SJCRH30 (cell line): ENCODE measurements at regions not wholly inside any gene's neighbourhood (a gene's known extent, or its start where the extent isn't known, plus 50 kb on each side); places are given as distances from the start of the nearest gene placed in this dataset.

ENCODE experiments used
- DNase-seq, 2 experiments: peaks; one replicate each; pipeline ENCODE4 v3.0.0-alpha.2; 2015 to 2020
- H3K27ac ChIP-seq: fragments of 250-450 bp; sonication (Bioruptor Pico); 2 replicates; pipeline ENCODE4 v1.5.1; 2020; ENCODE audit warnings: mild to moderate bottlenecking, moderate library complexity
- H3K27me3 ChIP-seq: fragments of 250-450 bp; sonication (Bioruptor Pico); 2 replicates; pipeline ENCODE4 v1.5.1; 2020; ENCODE audit warnings: mild to moderate bottlenecking, moderate library complexity
- H3K36me3 ChIP-seq: fragments of 250-450 bp; sonication (Bioruptor Pico); 2 replicates; pipeline ENCODE4 v1.5.1; 2020; ENCODE audit warnings: mild to moderate bottlenecking, moderate library complexity
- H3K4me1 ChIP-seq: fragments of 250-450 bp; sonication (Bioruptor Pico); 2 replicates; pipeline ENCODE4 v1.5.1; 2020; ENCODE audit warnings: mild to moderate bottlenecking, moderate library complexity
- H3K4me3 ChIP-seq: fragments of 250-450 bp; sonication (Bioruptor Pico); 2 replicates; pipeline ENCODE4 v1.5.1; 2020; ENCODE audit warnings: mild to moderate bottlenecking, moderate library complexity
- H3K9me3 ChIP-seq: fragments of 250-450 bp; sonication (Bioruptor Pico); replicated peaks from 2 replicates; pipeline ENCODE4 v1.5.1; 2020; ENCODE audit warnings: mild to moderate bottlenecking, moderate library complexity

GRCh38 chr15:96700555-96700954, 370.1 kb downstream of the NR2F2 start:
- Histone ChIP-seq H3K9me3 (no peaks in the 10 kb centered on the region), H3K36me3 (no peaks in the 10 kb centered on the region), H3K4me3 (no peak overlapping the region), H3K27ac (no peak overlapping the region), H3K4me1 (0 out of 2 replicates have a peak, but pooled peaks cover 4% of the 10 kb centered on the region), H3K27me3 (no peaks in the 10 kb centered on the region)
- no peak for DNase-seq

GRCh38 chr15:96701443-96701842, 370.9 kb downstream of the NR2F2 start:
- Histone ChIP-seq H3K9me3 (no peaks in the 10 kb centered on the region), H3K4me3 (no peak overlapping the region), H3K36me3 (no peaks in the 10 kb centered on the region), H3K4me1 (0 out of 2 replicates have a peak, but pooled peaks cover 4% of the 10 kb centered on the region), H3K27ac (no peak overlapping the region), H3K27me3 (no peaks in the 10 kb centered on the region)
- no peak for DNase-seq

GRCh38 chr15:96701877-96702276, 371.4 kb downstream of the NR2F2 start:
- H3K4me1 ChIP-seq, result 0 out of 2 replicates have a peak, but pooled peaks cover 4% of the 10 kb centered on the region
- H3K9me3 ChIP-seq, result no peaks in the 10 kb centered on the region
- no peaks in the 10 kb centered on the region for H3K27me3 ChIP-seq
- H3K36me3 ChIP-seq, result no peaks in the 10 kb centered on the region
- no peak overlapping the region for H3K27ac ChIP-seq
- no peak overlapping the region for H3K4me3 ChIP-seq
- DNase-seq, result no peak

GRCh38 chr15:96702589-96702988, 372.1 kb downstream of the NR2F2 start:
- H3K36me3 ChIP-seq, result no peaks in the 10 kb centered on the region
- H3K4me3 ChIP-seq, result no peak overlapping the region
- DNase-seq, result no peak
- 0 out of 2 replicates have a peak, but pooled peaks cover 4% of the 10 kb centered on the region for H3K4me1 ChIP-seq
- no peaks in the 10 kb centered on the region for H3K27me3 ChIP-seq
- H3K27ac ChIP-seq, result no peak overlapping the region
- H3K9me3 ChIP-seq, result no peaks in the 10 kb centered on the region

- no peaks in the 10 kb centered on the region for H3K27me3 ChIP-seq
- H3K27ac ChIP-seq, result no peak overlapping the region
- H3K36me3 ChIP-seq, result no peaks in the 10 kb centered on the region
- DNase-seq, result no peak
- no peak overlapping the region for H3K4me3 ChIP-seq
- 0 out of 2 replicates have a peak, but pooled peaks cover 4% of the 10 kb centered on the region for H3K4me1 ChIP-seq
- no peaks in the 10 kb centered on the region for H3K9me3 ChIP-seq
These were observed 372.6 kb downstream of the NR2F2 start for GRCh38 chr15:96703091-96703490.

GRCh38 chr15:96703794-96704550, 373.5 kb downstream of the NR2F2 start:
- no peak for DNase-seq
- no peaks in the 10 kb centered on the region for H3K27me3 ChIP-seq
- no peak overlapping the region for H3K4me3 ChIP-seq
- 0 out of 2 replicates have a peak, but pooled peaks cover 4% of the 10 kb centered on the region for H3K4me1 ChIP-seq
- H3K36me3 ChIP-seq, result no peaks in the 10 kb centered on the region
- no peak overlapping the region for H3K27ac ChIP-seq
- no peaks in the 10 kb centered on the region for H3K9me3 ChIP-seq

GRCh38 chr15:96716075-96716474, 385.6 kb downstream of the NR2F2 start:
- no peaks in the 10 kb centered on the region for H3K4me1 ChIP-seq
- no peaks in the 10 kb centered on the region for H3K9me3 ChIP-seq
- no peaks in the 10 kb centered on the region for H3K27me3 ChIP-seq
- no peaks in the 10 kb centered on the region for H3K36me3 ChIP-seq
- no peak overlapping the region for H3K27ac ChIP-seq
- H3K4me3 ChIP-seq, result no peak overlapping the region
- DNase-seq, result no peak

- H3K27ac ChIP-seq, result no peak overlapping the region
- DNase-seq, result no peak
- H3K4me3 ChIP-seq, result no peak overlapping the region
- no peaks in the 10 kb centered on the region for H3K36me3 ChIP-seq
- no peaks in the 10 kb centered on the region for H3K9me3 ChIP-seq
- no peaks in the 10 kb centered on the region for H3K4me1 ChIP-seq
- H3K27me3 ChIP-seq, result no peaks in the 10 kb centered on the region
These were observed 386.0 kb downstream of the NR2F2 start for GRCh38 chr15:96716478-96716877.

GRCh38 chr15:96720251-96720650, 389.8 kb downstream of the NR2F2 start:
- no peaks in the 10 kb centered on the region for H3K9me3 ChIP-seq
- no peaks in the 10 kb centered on the region for H3K4me1 ChIP-seq
- H3K36me3 ChIP-seq, result no peaks in the 10 kb centered on the region
- no peak for DNase-seq
- H3K4me3 ChIP-seq, result no peak overlapping the region
- H3K27me3 ChIP-seq, result no peaks in the 10 kb centered on the region; the same call in 1 of the 2 replicates
- H3K27ac ChIP-seq, result no peak overlapping the region

GRCh38 chr15:96720656-96721055, 390.2 kb downstream of the NR2F2 start:
- Histone ChIP-seq H3K9me3 (no peaks in the 10 kb centered on the region), H3K27me3 (no peaks in the 10 kb centered on the region; the same call in 1 of the 2 replicates), H3K4me3 (no peak overlapping the region), H3K27ac (no peak overlapping the region), H3K4me1 (no peaks in the 10 kb centered on the region), H3K36me3 (no peaks in the 10 kb centered on the region)
- no peak for DNase-seq

- Histone ChIP-seq H3K4me3 (no peak overlapping the region), H3K27ac (no peak overlapping the region)
- DNase-seq, result no peak
These were observed 398.1 kb downstream of the NR2F2 start for GRCh38 chr15:96728591-96728990.

GRCh38 chr15:96732704-96733103, 402.2 kb downstream of the NR2F2 start:
- Histone ChIP-seq H3K4me3 (no peak overlapping the region), H3K27me3 (0 out of 2 replicates have a peak, but pooled peaks cover 3% of the 10 kb centered on the region), H3K27ac (no peak overlapping the region), H3K36me3 (no peaks in the 10 kb centered on the region), H3K9me3 (no peaks in the 10 kb centered on the region), H3K4me1 (no peaks in the 10 kb centered on the region; the same call in 1 of the 2 replicates)
- DNase-seq, result no peak

More at GRCh38 chr15:96728591-96728990, 398.1 kb downstream of the NR2F2 start:
- no peaks in the 10 kb centered on the region for H3K36me3 ChIP-seq
- no peaks in the 10 kb centered on the region; the same call in 1 of the 2 replicates for H3K4me1 ChIP-seq
- H3K9me3 ChIP-seq, result no peaks in the 10 kb centered on the region
- H3K27me3 ChIP-seq, result peaks cover 3% of the 10 kb centered on the region; the same call in 1 of the 2 replicates

- Histone ChIP-seq H3K4me1 (no peaks in the 10 kb centered on the region; the same call in 1 of the 2 replicates), H3K9me3 (no peaks in the 10 kb centered on the region), H3K27me3 (0 out of 2 replicates have a peak, but pooled peaks cover 3% of the 10 kb centered on the region), H3K4me3 (no peak overlapping the region), H3K36me3 (no peaks in the 10 kb centered on the region), H3K27ac (no peak overlapping the region)
- no peak for DNase-seq
These were observed 403.2 kb downstream of the NR2F2 start for GRCh38 chr15:96733721-96734120.

- DNase-seq, result no peak
- Histone ChIP-seq H3K27ac (no peak overlapping the region), H3K4me1 (no peaks in the 10 kb centered on the region; the same call in 1 of the 2 replicates), H3K4me3 (no peak overlapping the region), H3K27me3 (no peaks in the 10 kb centered on the region), H3K9me3 (no peaks in the 10 kb centered on the region), H3K36me3 (no peaks in the 10 kb centered on the region)
These were observed 405.2 kb downstream of the NR2F2 start for GRCh38 chr15:96735632-96736240.

- H3K27ac ChIP-seq, result no peak overlapping the region
- no peaks in the 10 kb centered on the region for H3K36me3 ChIP-seq
- no peak overlapping the region for H3K4me3 ChIP-seq
- no peaks in the 10 kb centered on the region; the same call in 1 of the 2 replicates for H3K4me1 ChIP-seq
- no peaks in the 10 kb centered on the region for H3K9me3 ChIP-seq
- no peaks in the 10 kb centered on the region for H3K27me3 ChIP-seq
- no peak for DNase-seq
These were observed 405.9 kb downstream of the NR2F2 start for GRCh38 chr15:96736384-96736783.
